Vagina (tissue), 2 donors: ENCODE measurements at regions not wholly inside any gene's neighbourhood (a gene's known extent, or its start where the extent isn't known, plus 50 kb on each side); places are given as distances from the start of the nearest gene placed in this dataset.

Experiments
- POLR2A ChIP-seq, 2 donors: fragments of 450-650 bp; IDR thresholded peaks; one replicate each; pipeline ENCODE4 v1.6.1; 2017; ENCODE audit warnings: antibody characterized with exemption in 2 of 2, mild to moderate bottlenecking in 2 of 2, moderate library complexity in 2 of 2
- POLR2AphosphoS5 ChIP-seq, 2 donors: sonication (generic); formaldehyde crosslinking; IDR thresholded peaks; one replicate each; pipeline ENCODE4 v1.9.0; 2017; ENCODE audit warnings: antibody characterized with exemption in 2 of 2, mild to moderate bottlenecking in 2 of 2, low read depth in 1 of 2; ENCODE audit not compliant: insufficient read depth in 1 of 2
- TF ChIP-seq, protein P1 (sequence below), 3 experiments: fragments of 450-650 bp in 2 of 3; fragments of 200-600 bp in 1 of 3; sonication (generic) in 1 of 3; IDR thresholded peaks; one replicate each; pipeline ENCODE4 v1.5.1; 2017 to 2019; ENCODE audit warnings: antibody characterized with exemption in 3 of 3, mild to moderate bottlenecking in 2 of 3, moderate library complexity in 2 of 3

DNA sequence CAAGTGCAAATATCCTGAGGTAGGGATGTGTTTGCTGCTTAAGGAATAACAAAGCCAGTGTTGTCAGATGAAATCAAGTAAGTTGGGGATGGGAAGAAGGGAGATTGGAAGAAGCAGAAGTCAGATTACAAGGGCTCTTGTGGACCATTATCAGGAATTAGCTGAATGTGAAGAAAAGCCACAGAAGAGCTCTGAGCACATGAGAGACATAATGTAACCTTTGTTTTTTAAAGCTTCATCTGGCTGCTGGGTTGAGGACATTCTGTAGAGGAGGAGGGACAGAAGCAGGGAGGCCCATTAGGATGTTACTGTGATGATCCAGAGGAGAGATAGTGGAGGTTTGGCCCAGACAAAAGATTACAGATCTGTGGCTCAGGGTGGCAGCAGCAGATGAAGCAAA is 111.7 kb downstream of the DUSP10 start:
- TF ChIP-seq, protein P1, sequence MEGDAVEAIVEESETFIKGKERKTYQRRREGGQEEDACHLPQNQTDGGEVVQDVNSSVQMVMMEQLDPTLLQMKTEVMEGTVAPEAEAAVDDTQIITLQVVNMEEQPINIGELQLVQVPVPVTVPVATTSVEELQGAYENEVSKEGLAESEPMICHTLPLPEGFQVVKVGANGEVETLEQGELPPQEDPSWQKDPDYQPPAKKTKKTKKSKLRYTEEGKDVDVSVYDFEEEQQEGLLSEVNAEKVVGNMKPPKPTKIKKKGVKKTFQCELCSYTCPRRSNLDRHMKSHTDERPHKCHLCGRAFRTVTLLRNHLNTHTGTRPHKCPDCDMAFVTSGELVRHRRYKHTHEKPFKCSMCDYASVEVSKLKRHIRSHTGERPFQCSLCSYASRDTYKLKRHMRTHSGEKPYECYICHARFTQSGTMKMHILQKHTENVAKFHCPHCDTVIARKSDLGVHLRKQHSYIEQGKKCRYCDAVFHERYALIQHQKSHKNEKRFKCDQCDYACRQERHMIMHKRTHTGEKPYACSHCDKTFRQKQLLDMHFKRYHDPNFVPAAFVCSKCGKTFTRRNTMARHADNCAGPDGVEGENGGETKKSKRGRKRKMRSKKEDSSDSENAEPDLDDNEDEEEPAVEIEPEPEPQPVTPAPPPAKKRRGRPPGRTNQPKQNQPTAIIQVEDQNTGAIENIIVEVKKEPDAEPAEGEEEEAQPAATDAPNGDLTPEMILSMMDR (IDR thresholded peaks at IDR 0.05): no peak
- TF ChIP-seq POLR2A (IDR thresholded peaks at IDR 0.05): no peak
- TF ChIP-seq POLR2AphosphoS5 (IDR thresholded peaks at IDR 0.05; ENCODE audit: insufficient read depth in 1 of 2, low read depth in 1 of 2): no peak
